ENCODE measurements at regions not wholly inside any gene's neighbourhood (a gene's known extent, or its start where the extent isn't known, plus 50 kb on each side); places are given as distances from the start of the nearest gene placed in this dataset.
"Not testable (repeated sequence)": the region's sequence is repeated elsewhere in the genome, so short reads cannot be mapped to it uniquely, and the experiment has no call there.

DNA sequence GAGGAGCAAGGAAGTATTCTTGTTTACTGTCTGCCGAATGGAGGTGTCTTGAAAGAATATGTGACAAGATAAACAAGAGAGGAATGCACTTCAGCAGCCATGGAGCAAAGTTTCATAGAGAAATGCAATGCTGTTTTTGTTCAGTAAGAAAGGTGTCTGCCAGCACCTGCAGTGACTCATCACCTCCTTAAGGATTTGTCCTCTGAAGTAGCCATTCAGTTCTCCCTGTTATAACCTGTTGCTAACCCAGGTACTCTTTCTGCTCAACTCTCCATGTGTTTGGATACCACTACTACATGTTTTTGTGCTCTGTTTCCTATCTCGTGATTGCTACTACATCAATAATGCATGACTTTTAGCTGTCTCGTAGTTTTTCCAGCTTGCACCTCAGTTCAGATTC, 328.9 kb downstream of the CHL1 start:
- DNase-seq: peak; percentile 11

DNA sequence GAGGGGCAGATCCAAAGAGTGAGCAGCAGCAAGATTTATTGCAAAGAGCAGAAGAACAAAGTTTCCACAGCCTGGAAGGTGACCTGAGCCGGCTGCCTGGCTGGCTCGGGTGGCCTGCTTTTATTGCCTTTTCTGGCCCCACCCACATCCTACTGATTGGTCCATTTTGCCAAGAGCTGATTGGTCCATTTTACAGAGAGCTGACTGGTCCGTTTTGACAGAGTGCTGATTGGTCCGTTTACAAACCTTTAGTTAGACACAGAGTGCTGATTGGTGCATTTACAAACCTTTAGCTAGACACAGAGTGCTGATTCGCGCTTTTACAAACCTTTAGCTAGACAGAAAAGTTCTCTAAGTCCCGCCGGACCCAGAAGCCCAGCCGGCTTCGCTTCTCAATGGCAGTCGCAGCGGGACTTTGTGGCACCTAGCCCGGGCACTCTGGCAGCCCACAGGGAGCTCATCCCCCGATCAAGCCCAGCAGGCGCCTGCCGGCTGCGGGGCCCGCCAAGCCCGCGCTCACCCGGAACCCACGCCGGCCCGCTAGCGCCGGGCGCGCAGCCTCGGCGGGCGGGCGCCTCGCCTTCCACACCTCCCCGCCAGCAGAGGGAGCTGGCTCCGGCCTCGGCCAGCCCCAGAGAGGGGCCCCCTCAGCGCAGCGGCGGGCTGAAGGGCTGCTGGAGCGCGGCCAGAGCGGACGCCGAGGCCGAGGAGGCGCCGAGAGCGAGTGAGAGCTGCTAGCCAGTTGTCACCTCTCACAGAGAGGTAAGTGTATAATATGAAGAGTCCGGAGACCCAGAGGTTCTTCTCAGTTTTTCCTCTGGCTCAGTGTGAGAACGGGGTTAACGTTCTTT, 339.2 kb downstream of the CHL1 start:
- DNase-seq: no peak

DNA sequence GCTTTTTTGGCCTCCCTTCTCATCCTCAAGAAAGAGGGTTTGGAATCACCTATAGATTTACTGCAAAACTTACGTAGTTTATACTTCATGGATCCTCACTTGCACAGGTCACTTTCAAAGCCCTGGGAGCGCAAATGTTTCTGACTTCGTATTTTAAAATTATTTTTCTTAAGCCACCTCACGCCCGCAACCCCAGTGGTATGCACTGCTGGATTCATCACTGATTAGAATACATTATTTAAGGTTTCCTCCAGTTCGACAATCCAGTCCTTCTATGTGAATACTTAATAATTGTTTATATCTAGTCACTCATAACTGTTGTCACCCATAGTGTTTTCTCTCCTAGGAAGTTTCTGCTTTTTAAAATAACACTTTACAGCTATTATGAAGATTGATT, 339.9 kb downstream of the CHL1 start:
- DNase-seq: no peak

DNA sequence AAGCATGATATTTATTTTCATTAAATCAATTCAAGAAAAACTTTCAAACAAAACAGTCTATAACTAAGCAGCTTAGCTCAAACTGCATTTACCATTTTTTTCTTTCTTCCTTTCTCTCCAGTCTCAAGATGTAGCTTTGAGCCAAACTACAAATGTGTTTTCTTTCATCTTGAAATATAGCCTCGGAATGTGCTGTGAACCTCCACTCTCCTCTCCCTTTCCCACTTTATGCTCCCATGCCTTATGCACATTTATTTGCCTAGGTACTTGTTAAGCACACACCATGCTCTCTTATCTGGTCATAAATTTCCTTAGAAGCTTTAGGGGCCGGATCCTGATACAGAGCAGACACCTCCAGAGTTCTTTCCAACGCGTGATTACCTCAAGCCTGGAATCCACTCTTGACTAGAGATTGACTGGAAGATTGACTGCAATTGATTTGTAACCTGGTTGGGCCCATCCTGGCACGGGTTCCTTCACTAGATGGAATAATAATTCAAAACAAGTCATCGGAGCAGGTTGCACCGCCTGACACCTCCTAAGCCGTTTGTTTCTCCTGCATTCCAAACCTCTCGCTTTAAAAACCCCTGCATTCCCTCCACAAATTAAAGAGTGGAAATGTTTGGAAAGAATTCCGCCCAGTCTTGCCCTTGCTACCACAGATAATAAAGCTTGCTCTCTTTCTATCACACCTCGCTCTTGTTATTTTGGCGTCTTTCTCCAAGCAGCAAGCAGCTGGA, 344.7 kb downstream of the CHL1 start:
- DNase-seq: no peak

DNA sequence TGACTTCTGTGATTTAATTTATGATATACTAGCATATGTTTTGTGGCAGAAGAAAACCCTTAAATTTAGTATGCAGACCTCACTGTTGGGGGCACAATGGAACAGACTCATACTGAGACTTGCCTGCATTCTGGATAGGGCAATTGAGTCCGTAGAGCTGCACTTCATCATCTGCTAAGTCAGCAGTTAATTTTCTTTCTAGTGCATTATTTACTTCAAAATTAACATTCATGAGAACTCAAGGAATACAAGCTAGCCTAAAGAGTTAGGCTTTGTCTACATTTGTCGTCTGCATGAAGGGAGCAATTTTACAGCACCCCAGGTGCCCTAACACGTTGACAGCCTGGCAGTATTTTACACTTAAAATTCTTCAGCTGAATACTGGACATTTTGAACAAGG, 345.5 kb downstream of the CHL1 start:
- no peak for DNase-seq

DNA sequence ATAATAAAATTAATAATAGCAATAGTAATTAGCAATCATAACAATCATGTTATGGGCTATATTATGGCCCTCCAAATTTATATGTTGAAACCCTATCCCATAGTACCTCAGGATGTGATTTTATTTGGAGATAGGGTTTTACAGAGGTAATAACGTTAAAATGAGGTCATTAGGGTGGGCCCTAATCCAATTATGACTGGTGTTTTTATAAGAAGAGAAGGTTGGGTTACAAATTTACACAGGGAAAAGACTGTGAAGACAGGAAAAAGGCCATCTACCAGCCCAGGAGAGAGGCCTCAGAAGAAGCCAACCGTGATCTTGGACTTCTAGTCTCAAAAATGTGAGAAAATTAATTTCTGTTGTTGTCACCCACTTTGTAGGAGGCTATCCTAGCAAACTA, 353.1 kb downstream of the CHL1 start:
- no peak for DNase-seq

DNA sequence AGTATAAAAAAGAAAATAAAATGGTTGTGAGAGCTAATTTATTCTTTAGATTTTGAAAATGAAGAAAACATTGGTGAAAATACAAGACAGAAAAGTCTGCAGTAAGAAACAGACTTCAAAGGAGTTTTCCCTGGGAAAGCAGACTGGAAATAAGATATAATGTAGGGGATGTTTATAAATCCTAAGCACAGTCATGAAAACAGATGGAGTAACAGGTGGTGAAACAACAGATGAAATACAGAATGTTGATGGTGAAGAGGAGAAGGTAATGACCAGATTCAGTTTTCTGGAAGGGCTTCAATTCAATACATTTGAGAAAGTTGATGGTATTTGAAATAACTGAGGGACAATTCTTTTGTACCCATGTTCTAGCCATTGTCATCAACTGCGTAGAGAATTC, 353.9 kb downstream of the CHL1 start:
- no peak for DNase-seq

DNA sequence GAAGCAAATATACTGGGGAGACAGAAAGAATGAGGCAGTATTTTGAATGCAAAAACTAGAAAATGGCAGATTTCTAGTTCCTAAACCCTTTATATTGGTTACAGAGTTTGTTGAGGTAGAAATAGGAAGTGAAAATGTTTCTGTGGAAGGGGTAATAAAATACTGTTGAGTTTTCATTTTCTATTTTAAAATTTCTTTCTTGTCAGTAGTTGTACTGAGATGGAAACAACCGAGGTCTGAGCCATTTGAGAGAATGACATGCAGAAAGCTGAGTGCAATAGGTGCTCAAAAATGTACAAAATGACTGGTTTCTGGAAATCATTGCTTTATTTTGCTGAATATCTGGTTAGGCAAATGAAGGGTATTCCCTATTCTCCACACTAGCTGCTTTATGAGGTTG, 361.4 kb downstream of the CHL1 start:
- peak; percentile 65 for DNase-seq

DNA sequence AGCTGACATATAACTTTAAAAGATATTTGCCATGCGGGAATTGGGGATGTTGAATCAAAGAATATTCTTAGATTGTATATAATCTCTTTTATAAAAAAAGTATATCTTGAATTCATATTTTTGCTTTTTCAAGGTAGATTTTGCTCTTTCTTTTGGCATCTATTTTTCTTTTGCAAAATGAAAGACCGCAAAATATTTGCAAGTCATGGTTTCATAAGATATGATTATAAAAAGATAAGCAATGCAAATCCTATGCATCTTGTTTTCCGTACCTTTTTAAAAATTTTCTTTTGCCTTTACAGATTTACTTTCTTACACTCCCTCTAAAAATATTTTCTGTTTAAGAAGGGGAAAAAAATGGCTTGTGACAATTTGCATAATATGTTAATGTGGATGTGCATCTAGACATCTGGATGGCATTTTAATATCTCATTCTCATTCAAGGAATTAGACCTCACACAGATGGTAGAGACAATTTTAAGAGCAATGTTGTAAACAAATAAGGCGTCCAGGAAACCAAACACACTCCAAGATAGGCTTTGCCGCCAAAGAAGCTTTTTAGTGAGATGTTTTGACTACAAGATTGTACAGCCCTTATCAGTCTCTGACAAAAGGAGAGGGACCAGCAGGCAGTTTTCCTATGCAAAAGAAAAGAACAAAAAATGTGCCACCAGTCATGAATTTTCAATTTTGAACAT, 371.1 kb downstream of the CHL1 start:
- no peak for DNase-seq

DNA sequence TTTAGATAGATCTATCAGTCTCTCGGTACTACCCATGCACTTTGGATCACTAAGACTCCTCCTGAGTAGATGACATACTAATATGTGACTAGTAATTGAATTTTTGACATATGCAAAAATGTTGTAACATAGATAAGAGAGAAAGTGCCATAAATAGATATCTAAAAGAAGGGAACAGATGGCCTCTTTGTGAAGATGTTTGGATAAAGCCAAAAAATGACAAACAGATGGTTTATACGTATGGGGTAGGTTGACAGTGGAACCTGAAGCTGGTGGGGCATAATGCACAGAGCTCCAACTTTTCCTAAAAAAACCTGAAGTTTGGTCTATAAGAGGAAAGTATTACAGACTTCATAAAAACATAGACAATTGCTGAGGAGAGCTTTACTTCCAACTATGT, 383.0 kb downstream of the CHL1 start:
- not testable (repeated sequence) for DNase-seq

DNA sequence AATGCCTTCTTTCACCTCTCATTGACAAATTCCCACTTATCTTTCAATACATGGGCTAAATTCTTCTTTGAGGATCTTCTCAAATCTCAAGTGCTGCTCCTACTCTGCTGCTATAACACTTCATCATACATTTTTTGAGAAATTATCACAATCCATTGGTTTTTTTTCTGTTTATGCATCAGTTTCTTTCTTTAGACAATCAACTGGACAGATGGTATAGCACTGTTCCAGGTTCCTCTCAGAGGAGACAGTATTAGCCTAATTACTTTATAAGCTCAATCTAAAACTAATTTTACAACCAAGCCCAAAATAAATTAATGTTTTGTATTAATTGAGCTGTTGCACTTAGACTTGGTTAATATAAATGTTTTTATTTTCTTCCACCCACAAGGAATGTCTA, 392.5 kb downstream of the CHL1 start:
- not testable (repeated sequence) for DNase-seq

DNA sequence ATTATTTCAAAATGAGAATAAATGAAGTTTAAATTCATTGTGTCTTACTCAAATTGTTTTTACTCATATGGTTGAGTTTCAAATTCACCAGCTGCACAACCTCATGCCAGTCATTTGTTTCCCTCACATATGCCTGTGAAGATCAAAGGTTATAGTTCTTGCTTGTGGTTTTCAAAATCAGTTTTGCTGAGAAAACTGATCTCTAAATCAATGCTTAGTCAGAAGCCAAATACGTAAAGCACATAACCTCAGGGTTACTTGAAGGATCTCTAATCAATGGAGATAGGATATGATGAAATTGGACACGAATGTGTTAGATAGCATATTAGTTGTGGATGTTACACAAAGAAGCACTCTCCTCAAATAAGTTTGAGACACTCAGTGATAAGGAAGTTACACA, 400.7 kb downstream of the CHL1 start:
- DNase-seq: not testable (repeated sequence)

DNA sequence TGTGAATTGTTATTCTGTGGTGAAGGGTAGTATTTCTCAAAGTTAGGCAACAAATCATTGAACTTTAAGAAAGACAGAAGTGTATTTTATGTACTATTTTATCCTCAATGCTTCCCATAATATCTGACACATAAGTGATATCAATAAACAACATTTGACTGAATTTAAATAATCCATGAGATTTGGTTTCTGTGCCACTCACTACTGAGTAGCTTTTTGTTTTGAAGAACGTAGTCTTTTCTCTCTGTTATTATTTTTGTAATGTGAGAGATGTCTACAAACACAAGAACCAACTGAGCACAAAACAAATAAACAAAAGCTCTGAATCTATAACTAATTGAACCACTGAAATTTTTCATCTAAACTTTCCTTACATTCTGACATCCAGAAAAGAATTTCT, 401.2 kb downstream of the CHL1 start:
- DNase-seq: not testable (repeated sequence)

DNA sequence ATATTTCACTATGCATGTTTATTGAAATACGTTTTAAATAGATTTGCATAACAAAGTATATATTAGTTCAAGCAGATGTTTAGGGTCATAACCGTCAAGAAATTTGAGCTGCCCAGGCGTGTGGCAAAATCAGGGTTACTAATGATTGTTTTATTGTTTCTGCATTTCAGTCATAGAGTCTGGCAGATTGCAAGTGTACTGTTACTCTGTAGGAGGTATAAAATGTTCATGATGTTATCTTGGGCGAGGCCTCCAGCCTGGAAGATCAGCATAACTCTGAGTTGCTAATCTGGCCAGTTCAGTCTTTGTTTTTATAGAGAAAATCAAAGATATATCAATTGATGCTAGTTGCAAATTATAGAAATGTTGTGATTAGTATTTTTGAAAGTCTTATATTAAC, 410.9 kb downstream of the CHL1 start:
- not testable (repeated sequence) for DNase-seq

DNA sequence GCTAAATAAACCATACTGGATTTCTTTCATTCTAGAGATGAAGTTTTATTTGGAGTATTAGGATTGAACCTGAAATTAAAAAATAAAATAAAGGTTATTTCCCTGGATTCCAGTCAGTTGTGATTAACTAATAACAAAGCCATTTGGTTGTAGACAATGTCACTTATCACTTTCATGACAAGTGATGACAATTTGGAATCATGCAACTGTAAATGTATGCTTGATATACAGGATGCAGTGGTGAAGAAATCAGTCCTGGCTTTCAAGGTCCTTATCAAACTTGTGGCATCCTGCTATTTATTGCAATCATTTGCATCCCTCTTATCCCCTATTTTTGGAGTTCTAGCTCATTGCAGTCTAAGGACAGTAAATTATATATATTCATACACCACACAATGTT, 425.2 kb downstream of the CHL1 start:
- DNase-seq: no peak

DNA sequence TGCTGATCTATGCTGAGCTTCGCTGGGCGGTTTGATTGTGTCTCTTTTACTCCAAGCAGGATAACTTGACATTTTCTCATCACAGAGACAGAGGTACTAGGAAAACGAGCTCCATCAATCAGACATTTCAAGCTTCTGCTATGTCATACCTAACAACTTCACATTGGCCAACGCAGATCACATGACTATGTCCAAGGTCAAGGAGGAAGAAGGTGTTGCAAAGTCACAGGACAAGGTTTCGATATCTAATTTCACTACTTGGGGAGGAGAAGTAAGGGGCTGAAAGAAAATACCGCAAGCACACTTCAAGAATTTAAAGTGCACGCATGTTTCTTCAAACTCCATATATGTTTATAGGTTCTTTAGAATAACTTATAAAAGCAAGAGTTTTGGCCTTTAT, 425.8 kb downstream of the CHL1 start:
- DNase-seq: no peak

DNA sequence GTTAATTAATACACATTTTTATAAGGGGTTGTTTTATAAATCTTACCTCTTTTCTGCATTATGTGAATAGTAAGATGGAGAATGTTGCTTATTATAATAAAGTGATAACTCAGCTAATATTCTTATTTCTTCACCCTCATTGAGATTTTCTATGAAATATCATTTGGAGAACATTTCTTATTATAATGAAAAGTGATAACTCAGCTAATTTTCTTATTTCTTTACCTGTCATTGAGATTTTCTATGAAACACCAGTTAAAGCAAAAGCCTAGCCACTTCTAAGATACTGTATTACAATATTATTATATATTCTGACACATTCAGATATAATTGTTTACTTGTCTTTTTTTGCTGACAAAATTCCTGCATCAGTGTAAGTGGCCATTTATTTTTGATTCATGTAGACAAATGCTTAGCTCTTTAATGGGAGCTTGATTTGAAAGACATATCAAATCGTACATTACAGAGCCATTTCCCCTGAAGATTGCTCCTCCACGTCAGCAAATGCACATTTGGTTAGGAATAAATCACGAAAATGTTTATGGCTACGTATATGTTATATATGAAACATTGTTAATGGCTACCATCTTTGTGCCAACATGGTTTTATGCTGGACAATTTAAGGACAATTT, 427.5 kb downstream of the CHL1 start:
- DNase-seq: no peak

DNA sequence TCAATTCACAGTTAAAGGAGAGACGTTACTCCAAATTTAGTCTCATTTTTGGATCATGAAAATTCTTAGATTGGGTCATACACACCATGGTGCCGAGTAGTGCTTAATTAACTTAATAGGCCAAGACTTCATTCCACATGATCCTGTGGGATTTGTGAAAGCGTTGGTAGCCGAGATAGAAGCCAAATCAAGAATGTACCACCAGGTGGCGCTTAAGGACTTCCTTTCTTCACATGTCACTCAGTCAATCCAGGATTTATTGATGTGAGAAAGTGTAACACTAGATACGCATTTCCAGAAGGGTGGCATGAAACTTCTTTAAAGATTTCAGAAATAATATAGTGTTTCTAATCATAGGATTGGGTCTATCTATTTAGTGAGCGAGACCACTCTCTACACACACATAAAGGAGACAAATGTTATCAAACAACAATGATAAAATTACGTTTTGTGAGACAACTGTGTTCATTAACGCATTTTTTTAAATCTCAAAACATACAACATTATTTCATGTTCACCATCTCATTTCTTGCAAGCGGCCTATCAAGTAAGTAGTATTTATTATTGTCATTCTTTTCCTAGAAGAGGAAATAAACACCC, 436.1 kb downstream of the CHL1 start:
- DNase-seq: peak; percentile 72

DNA sequence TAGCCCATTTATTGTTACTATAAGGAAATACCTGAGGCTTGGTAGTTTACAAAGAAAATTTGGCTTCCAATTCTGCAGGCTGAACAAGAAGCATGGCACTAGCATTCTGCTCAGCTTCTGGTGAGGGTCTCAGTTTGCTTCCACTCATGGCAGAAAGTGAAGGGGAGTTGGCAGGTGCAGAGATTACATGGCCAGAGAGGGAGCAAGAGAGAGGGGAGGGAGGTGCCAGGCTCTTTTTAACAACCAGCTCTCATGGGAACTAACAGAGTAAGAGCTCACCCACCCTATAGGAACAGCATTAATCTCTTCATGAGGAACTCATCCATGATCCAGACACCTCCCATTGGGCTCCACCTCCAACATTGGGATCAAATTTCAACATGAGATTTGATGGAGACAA, 437.9 kb downstream of the CHL1 start:
- DNase-seq: no peak

DNA sequence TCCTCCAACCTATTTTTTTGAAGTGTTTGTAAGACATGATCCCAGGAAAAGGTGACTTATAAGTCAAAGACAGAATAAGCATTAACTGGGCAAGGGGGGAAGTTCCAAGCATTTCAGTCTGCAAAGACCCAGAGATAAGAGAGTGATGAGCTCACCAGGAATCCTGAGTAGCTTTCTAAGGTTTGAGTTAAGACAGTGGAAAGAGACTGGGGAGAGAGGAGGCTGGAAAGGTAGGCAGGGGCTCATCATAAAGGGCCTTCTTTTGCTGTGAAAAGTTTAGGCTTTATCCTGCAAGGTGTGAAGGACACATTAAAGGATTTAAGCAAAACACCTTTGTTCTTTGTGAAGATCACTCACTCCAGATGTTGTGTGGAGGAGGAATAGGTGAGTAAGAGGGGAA, 438.8 kb downstream of the CHL1 start:
- no peak for DNase-seq

DNA sequence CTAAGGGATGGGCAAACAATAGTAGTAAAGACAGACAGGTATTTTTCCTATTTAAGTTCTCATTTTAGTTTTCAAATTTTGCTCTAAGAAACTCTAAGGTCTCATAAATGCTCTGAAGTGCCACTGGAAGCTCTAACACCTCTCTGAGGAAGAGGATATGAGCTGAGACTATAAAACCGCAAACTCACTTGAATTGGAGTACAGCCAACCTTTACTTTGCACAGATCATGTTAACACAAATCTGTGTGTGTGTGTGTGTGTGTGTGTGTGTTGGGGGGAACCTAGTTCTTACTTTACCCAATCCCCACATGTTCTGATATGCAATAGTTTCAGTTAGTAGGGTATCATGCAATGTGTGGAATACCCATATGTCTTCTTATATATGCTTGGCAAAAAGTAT, 446.8 kb downstream of the CHL1 start:
- peak; percentile 10 for DNase-seq

DNA sequence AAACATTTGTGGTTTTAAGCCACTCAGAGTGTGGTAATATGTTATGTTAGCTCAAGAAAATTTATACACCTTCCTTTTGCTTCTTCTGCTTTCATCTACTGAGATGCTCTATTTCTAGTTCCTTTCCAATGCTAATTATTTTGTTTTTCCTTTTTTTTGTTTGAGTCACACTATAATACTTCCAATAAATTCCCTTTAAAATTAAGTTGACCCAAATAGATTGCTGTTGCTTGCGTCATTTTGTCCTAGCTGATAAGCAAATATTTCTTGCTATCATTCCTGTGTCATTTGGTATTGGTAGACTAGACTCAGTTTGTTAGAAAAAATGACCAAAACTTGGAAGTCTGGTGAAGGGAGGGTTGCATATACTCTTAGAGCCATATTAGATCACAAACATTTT, 437.0 kb upstream of the CNTN6 start:
- DNase-seq: no peak

DNA sequence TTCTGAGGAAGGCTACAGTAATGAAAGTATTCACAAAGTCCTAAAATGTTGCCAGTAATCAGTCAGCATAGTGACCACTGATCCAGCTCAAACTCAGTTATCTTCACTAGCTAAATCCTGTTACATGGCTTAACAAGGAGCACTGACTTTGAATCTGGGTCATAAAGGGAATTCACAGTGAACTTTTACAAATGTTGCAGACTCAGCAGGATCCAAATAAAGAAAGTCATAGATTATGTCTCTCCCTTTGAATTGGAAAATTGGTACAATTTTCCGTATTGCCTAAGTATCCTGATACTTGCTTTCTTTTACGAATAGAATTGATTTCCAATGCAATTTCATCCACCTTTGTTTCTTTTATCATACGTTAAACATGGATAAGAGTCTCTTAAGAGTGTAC, 431.5 kb upstream of the CNTN6 start:
- DNase-seq: no peak
